ENCODE measurements at regions not wholly inside any gene's neighbourhood (a gene's known extent, or its start where the extent isn't known, plus 50 kb on each side); places are given as distances from the start of the nearest gene placed in this dataset.
A peak's percentile ranks its signal among the peaks of the same experiment; 100 is the strongest.

DNA sequence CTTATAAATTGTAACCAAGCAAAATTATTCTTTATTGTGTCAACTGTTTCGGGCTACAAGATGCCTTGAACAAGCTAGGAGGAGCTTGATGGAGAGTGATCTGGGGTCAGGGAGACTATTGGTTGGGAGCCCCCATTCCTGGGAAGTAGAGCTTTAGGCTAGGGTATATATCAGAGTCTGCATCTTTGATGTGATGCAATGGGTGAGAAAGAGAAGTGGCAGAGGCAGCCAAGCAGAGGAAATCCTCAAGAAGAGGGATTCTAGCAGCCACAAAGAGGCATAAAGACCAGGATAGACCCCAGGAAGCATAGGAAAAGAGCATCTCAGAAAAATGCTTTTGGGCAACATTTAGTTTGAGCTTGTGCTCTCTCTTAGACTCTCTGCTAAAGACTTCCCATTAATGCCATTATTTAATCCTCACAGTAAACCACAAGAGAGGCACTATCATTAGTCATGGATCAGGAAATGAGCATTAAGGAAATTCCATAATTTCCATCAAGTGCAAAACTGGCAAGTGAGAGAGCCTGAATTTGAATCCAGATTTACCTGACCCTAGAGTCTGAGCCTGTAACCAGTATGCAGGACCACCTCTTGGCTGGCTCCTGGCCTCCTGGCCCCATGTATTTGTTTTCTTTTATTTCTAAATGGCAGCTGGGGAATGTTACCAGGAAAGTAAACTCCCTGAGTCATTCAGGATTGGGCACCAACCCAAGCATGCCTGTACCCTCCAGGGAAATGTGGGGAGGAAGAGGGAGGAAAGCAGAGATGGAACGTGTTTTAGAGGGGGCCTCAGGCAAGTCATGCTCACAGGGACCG is 118.7 kb downstream of the RPL22L1 start (continued):
- peak; percentile 35; the same call in 1 of the 2 replicates for TF ChIP-seq PTTG1 (tag; IDR thresholded peaks at IDR 0.05; ENCODE audit: low read depth)
- no peak for TF ChIP-seq ZBTB7A (IDR thresholded peaks at IDR 0.05; ENCODE audit: borderline replicate concordance, control insufficient read depth, low read depth, low read length)
- TF ChIP-seq WHSC1 (IDR thresholded peaks at IDR 0.05; ENCODE audit: low read length) = no peak
- TF ChIP-seq CEBPG (CRISPR knock-in tag; IDR thresholded peaks at IDR 0.05) = peak; percentile 81
- TF ChIP-seq CEBPG (tag; conservative IDR thresholded peaks at IDR 0.05 in 1 of 2, IDR thresholded peaks at IDR 0.05 in 1 of 2) = peak; percentile 87 to 97
- peak; percentile 31; the same call in 1 of the 2 replicates for TF ChIP-seq EP400 (IDR thresholded peaks at IDR 0.05)
- no peak for TF ChIP-seq PPARD (CRISPR knock-in tag; IDR thresholded peaks at IDR 0.05)
- no peak for TF ChIP-seq NR2C1 (IDR thresholded peaks at IDR 0.05)
- peak; percentile 31; the same call in 1 of the 2 replicates for TF ChIP-seq NR2C1 (tag; IDR thresholded peaks at IDR 0.05)
- no peak for TF ChIP-seq NCOA4 (IDR thresholded peaks at IDR 0.05; ENCODE audit: partially characterized antibody)
- peak in 1 of 2 experiments; percentile 24 for TF ChIP-seq AFF1 (IDR thresholded peaks at IDR 0.05; ENCODE audit: low read depth in 1 of 2, partially characterized antibody in 2 of 2)
- TF ChIP-seq PHTF2 (CRISPR knock-in tag; IDR thresholded peaks at IDR 0.05) = no peak
- peak; percentile 41; the same call in 1 of the 2 replicates for TF ChIP-seq JUND (IDR thresholded peaks at IDR 0.05; ENCODE audit: borderline replicate concordance, low read depth, low read length)
- no peak; the same call in 2 of the 3 replicates for TF ChIP-seq JUND (tag; IDR thresholded peaks at IDR 0.05; ENCODE audit: borderline replicate concordance, low read depth, low read length)
- peak; percentile 66; the same call in 1 of the 2 replicates for TF ChIP-seq FOXJ2 (tag; IDR thresholded peaks at IDR 0.05)
- TF ChIP-seq MCM5 (IDR thresholded peaks at IDR 0.05; ENCODE audit: low read depth) = no peak
- no peak for TF ChIP-seq HDAC3 (IDR thresholded peaks at IDR 0.05; ENCODE audit: borderline replicate concordance, partially characterized antibody)
- TF ChIP-seq ARNT (IDR thresholded peaks at IDR 0.05) = no peak
- TF ChIP-seq CCAR2 (IDR thresholded peaks at IDR 0.05; ENCODE audit: low read depth, low read length) = no peak
- TF ChIP-seq TCF3 (CRISPR knock-in tag; IDR thresholded peaks at IDR 0.05) = no peak
- 0 out of 2 replicates have a peak, but pooled peaks have one; percentile 50 for TF ChIP-seq HEY1 (CRISPR knock-in tag; IDR thresholded peaks at IDR 0.05; ENCODE audit: borderline replicate concordance)
- TF ChIP-seq ZNF143 (CRISPR knock-in tag; IDR thresholded peaks at IDR 0.05) = no peak
- TF ChIP-seq ASH1L (IDR thresholded peaks at IDR 0.05; ENCODE audit: borderline replicate concordance, low read depth, partially characterized antibody) = no peak
- peak; percentile 30; the same call in 1 of the 2 replicates for TF ChIP-seq MEF2D (tag; conservative IDR thresholded peaks at IDR 0.05; ENCODE audit: low read depth)
- peak; percentile 42; the same call in 1 of the 2 replicates for TF ChIP-seq SMARCA4 (IDR thresholded peaks at IDR 0.05)
- peak; percentile 40; the same call in 1 of the 2 replicates for TF ChIP-seq MECOM (CRISPR knock-in tag; IDR thresholded peaks at IDR 0.05)

Measured in K562 (cell line).